ENCODE measurements at regions not wholly inside any gene's neighbourhood (a gene's known extent, or its start where the extent isn't known, plus 50 kb on each side); places are given as distances from the start of the nearest gene placed in this dataset.

DNA sequence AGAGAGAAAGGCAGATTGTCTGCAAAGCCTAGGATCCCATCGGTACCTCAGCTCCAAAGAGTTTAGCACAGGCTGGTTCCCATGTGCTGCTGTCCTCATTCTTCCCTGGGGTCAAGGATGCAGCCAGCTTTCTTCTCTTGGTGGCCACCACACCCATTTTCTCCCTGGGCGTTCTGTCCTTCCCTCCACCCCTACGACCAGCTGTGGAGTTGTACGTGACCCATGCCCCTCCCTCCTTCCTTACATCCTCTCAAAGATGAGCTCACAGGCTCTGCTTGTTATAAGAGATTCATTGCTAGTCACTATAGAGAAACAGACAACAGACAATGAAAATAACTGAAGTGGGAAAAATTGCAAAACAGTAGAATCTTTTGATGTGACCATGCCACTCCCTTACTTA lies 74.0 kb upstream of the KLF3 start:
- TF ChIP-seq POLR2A (IDR thresholded peaks at IDR 0.05; ENCODE audit: control extremely low read depth in 1 of 2, low read depth in 2 of 2, low read length in 2 of 2) (no peak), RAD21 (IDR thresholded peaks at IDR 0.05 in 1 of 2, conservative IDR thresholded peaks at IDR 0.05 in 1 of 2; ENCODE audit: low read depth in 2 of 2, low read length in 2 of 2) (no peak)
- TF ChIP-seq, protein P1, sequence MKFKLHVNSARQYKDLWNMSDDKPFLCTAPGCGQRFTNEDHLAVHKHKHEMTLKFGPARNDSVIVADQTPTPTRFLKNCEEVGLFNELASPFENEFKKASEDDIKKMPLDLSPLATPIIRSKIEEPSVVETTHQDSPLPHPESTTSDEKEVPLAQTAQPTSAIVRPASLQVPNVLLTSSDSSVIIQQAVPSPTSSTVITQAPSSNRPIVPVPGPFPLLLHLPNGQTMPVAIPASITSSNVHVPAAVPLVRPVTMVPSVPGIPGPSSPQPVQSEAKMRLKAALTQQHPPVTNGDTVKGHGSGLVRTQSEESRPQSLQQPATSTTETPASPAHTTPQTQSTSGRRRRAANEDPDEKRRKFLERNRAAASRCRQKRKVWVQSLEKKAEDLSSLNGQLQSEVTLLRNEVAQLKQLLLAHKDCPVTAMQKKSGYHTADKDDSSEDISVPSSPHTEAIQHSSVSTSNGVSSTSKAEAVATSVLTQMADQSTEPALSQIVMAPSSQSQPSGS (IDR thresholded peaks at IDR 0.05; ENCODE audit: low read length), result no peak
